Esophagus squamous epithelium (tissue), 5 donors: ENCODE measurements at regions not wholly inside any gene's neighbourhood (a gene's known extent, or its start where the extent isn't known, plus 50 kb on each side); places are given as distances from the start of the nearest gene placed in this dataset.

Experiments
- DNase-seq: peaks from one replicate; lab custom pipeline; 2025; lab: John Stamatoyannopoulos, UW
- H3K27ac ChIP-seq, 4 donors: fragments of 200-600 bp; sonication (generic); one replicate each; pipeline ENCODE4 v1.5.1; 2016 to 2019; ENCODE audit warnings: mild to moderate bottlenecking in 1 of 4
- H3K27me3 ChIP-seq, 4 donors: fragments of 200-600 bp; sonication (generic); 1 replicate in 3 of 4; 2 replicates in 1 of 4; pipeline versions ENCODE4 v1.5.1 to v1.6.0; 2017 to 2021; ENCODE audit warnings: antibody characterized with exemption in 1 of 4
- H3K36me3 ChIP-seq, 3 donors: fragments of 200-600 bp; sonication (generic); one replicate each; pipeline ENCODE4 v1.5.1; 2016 to 2019
- H3K4me1 ChIP-seq, 3 donors: fragments of 200-600 bp; sonication (generic); one replicate each; pipeline ENCODE4 v1.5.1; 2017 to 2019
- H3K4me3 ChIP-seq, 4 donors: fragments of 200-600 bp; sonication (generic); 1 replicate in 3 of 4; 2 replicates in 1 of 4; pipeline ENCODE4 v1.5.1; 2016 to 2019; ENCODE audit warnings: mild to moderate bottlenecking in 2 of 4, moderate library complexity in 1 of 4
- H3K9me3 ChIP-seq, 3 donors: fragments of 200-600 bp; sonication (generic); one replicate each; pipeline ENCODE4 v1.5.1; 2016 to 2019
- POLR2A ChIP-seq, 4 donors: fragments of 450-650 bp; IDR thresholded peaks; one replicate each; pipeline ENCODE4 v1.6.1; 2017; ENCODE audit warnings: antibody characterized with exemption in 4 of 4, mild to moderate bottlenecking in 4 of 4, moderate library complexity in 3 of 4
- WGBS, 2 donors: methylation state at CpG; one replicate each; pipeline ENCODE4 v1.1.5; 2018; 5-methylcytosine and 5-hydroxymethylcytosine counted together
- intact Hi-C: fragments of 100-400 bp; cut with DNase I; formaldehyde crosslinking; loops from one replicate; pipeline ENCODE4 v1.15.0; 2022
- TF ChIP-seq, protein P1 (sequence below), 6 experiments: fragments of 450-650 bp in 4 of 6; fragments of 200-600 bp in 2 of 6; sonication (generic) in 2 of 6; IDR thresholded peaks; one replicate each; pipeline ENCODE4 v1.5.1; 2016 to 2019; ENCODE audit warnings: antibody characterized with exemption in 6 of 6, mild to moderate bottlenecking in 4 of 6, moderate library complexity in 4 of 6
- donor health status: DM: yes; HTN: yes; CAD: no.

- TF ChIP-seq, protein P1, sequence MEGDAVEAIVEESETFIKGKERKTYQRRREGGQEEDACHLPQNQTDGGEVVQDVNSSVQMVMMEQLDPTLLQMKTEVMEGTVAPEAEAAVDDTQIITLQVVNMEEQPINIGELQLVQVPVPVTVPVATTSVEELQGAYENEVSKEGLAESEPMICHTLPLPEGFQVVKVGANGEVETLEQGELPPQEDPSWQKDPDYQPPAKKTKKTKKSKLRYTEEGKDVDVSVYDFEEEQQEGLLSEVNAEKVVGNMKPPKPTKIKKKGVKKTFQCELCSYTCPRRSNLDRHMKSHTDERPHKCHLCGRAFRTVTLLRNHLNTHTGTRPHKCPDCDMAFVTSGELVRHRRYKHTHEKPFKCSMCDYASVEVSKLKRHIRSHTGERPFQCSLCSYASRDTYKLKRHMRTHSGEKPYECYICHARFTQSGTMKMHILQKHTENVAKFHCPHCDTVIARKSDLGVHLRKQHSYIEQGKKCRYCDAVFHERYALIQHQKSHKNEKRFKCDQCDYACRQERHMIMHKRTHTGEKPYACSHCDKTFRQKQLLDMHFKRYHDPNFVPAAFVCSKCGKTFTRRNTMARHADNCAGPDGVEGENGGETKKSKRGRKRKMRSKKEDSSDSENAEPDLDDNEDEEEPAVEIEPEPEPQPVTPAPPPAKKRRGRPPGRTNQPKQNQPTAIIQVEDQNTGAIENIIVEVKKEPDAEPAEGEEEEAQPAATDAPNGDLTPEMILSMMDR (IDR thresholded peaks at IDR 0.05): no peak
- no peak for TF ChIP-seq POLR2A (IDR thresholded peaks at IDR 0.05)
- Histone ChIP-seq H3K27me3 (peaks cover 0 to 17% (median 0%) of the 10 kb centered on the region in 4 donors), H3K4me3 (no peak overlapping the region), H3K27ac (no peak overlapping the region), H3K9me3 (no peaks in the 10 kb centered on the region), H3K36me3 (no peaks in the 10 kb centered on the region), H3K4me1 (no peaks in the 10 kb centered on the region)
- DNase-seq: no peak
- WGBS, 2 donors: 79 to 94% methylated on average over 3 of the region's 4 CpGs
- intact Hi-C loops: no loop called here
Observed at GRCh38 chr16:65831903-65832666, 534.4 kb upstream of the CDH5 start.

GRCh38 chr16:65829076-65829475 lies 537.4 kb upstream of the CDH5 start:
- intact Hi-C loops: no loop called here
- no peaks in the 10 kb centered on the region for H3K36me3 ChIP-seq
- no peaks in the 10 kb centered on the region for H3K9me3 ChIP-seq
- no peak overlapping the region for H3K27ac ChIP-seq
- H3K4me3 ChIP-seq: no peak overlapping the region
- 30 to 75% methylated on average over 2 to 4 of the region's 4 CpGs for WGBS, 2 donors
- peaks cover 0 to 15% (median 0%) of the 10 kb centered on the region in 4 donors for H3K27me3 ChIP-seq
- DNase-seq: no peak
- no peak for TF ChIP-seq POLR2A (IDR thresholded peaks at IDR 0.05)
- TF ChIP-seq, protein P1 (IDR thresholded peaks at IDR 0.05): no peak
- H3K4me1 ChIP-seq: no peaks in the 10 kb centered on the region

DNA sequence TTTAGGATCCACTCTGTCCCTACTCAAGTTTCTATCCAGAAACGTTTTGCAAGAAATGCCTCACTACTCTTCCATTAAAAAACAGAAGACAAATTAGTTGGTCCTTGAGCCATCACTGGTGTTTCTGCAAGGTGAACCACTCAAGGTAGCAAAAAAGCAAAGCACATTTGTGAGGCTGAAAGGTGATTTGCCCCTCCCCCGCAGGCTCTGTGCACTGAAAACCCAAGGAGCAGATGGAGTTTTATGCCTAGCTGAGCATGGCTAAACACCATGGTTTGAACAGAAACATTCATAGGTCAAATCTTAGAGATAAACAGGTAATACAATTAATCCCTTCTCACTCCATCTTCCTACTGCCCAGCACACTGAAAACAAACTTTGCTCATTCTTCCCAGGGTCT lies 538.2 kb upstream of the CDH5 start:
- H3K36me3 ChIP-seq: no peaks in the 10 kb centered on the region
- H3K27ac ChIP-seq: no peak overlapping the region
- no peak overlapping the region for H3K4me3 ChIP-seq
- DNase-seq: no peak
- intact Hi-C loops: no loop called here
- WGBS, 2 donors: 65 to 80% methylated on average over 1 to 2 of the region's 2 CpGs
- H3K27me3 ChIP-seq: peaks cover 0 to 15% (median 0%) of the 10 kb centered on the region in 4 donors
- H3K4me1 ChIP-seq: no peaks in the 10 kb centered on the region
- TF ChIP-seq POLR2A (IDR thresholded peaks at IDR 0.05): no peak
- TF ChIP-seq, protein P1 (IDR thresholded peaks at IDR 0.05): no peak
- no peaks in the 10 kb centered on the region for H3K9me3 ChIP-seq

GRCh38 chr16:65827231-65827630 lies 539.3 kb upstream of the CDH5 start:
- H3K9me3 ChIP-seq: no peaks in the 10 kb centered on the region
- H3K27me3 ChIP-seq: peaks cover 0 to 15% (median 0%) of the 10 kb centered on the region in 4 donors
- 82 to 89% methylated on average over 2 of the region's 2 CpGs for WGBS, 2 donors
- TF ChIP-seq, protein P1 (IDR thresholded peaks at IDR 0.05): no peak
- no peak for TF ChIP-seq POLR2A (IDR thresholded peaks at IDR 0.05)
- no peak for DNase-seq
- no peak overlapping the region for H3K27ac ChIP-seq
- intact Hi-C loops: no loop called here
- H3K4me3 ChIP-seq: no peak overlapping the region
- no peaks in the 10 kb centered on the region for H3K36me3 ChIP-seq
- H3K4me1 ChIP-seq: no peaks in the 10 kb centered on the region

DNA sequence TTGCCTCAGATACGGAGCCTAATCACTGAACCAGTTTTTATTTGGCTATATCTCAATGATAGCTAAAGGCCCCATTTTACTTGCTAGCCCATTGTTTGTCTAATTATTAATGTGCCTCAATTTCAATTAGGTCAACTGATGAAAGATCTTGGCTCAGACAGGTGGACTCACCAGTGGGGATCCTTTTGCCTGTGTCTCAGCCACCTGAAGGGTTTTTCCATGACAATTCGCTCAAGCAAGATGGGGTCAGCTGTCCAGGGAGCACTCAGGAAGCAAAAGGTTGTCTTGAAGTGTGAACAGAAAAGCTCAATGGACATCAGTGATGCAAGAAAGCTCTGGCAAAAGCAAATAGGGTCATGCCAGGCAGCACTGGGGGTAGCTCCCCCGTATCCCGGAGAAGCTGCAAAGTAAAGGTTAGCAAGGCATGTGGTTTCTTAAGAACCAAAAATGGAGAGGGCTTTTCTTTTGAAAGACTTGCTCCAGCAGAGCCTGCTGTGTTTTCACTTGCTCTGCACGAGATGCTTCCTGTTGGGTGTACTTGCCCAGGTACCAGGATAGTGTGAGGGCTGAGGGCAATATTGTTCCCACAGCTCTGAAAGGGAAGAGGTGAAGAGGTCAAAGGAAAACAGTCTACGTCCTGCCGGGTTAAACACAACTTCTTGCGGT lies 541.2 kb upstream of the CDH5 start:
- TF ChIP-seq, protein P1 (IDR thresholded peaks at IDR 0.05): no peak
- TF ChIP-seq POLR2A (IDR thresholded peaks at IDR 0.05): no peak
- Histone ChIP-seq H3K4me3 (no peak overlapping the region), H3K9me3 (no peaks in the 10 kb centered on the region), H3K27me3 (peaks cover 0 to 9% (median 0%) of the 10 kb centered on the region in 4 donors), H3K36me3 (no peaks in the 10 kb centered on the region), H3K27ac (no peak overlapping the region), H3K4me1 (no peaks in the 10 kb centered on the region)
- DNase-seq: no peak
- intact Hi-C loops: no loop called here
- 55 to 60% methylated on average over 4 to 8 of the region's 8 CpGs for WGBS, 2 donors
